ENCODE measurements at regions not wholly inside any gene's neighbourhood (a gene's known extent, or its start where the extent isn't known, plus 50 kb on each side); places are given as distances from the start of the nearest gene placed in this dataset.

GRCh38 chrX:113892401-113892800 lies 691.5 kb upstream of the HTR2C start:
- TF ChIP-seq CTCF (IDR thresholded peaks at IDR 0.05) (no peak), POLR2A (IDR thresholded peaks at IDR 0.05) (no peak)

Data from gastroesophageal sphincter (tissue), 3 donors.